ENCODE measurements at regions not wholly inside any gene's neighbourhood (a gene's known extent, or its start where the extent isn't known, plus 50 kb on each side); places are given as distances from the start of the nearest gene placed in this dataset.

GRCh38 chr9:108101410-108101809 lies 611.8 kb upstream of the KLF4 start:
- TF ChIP-seq, protein P1, sequence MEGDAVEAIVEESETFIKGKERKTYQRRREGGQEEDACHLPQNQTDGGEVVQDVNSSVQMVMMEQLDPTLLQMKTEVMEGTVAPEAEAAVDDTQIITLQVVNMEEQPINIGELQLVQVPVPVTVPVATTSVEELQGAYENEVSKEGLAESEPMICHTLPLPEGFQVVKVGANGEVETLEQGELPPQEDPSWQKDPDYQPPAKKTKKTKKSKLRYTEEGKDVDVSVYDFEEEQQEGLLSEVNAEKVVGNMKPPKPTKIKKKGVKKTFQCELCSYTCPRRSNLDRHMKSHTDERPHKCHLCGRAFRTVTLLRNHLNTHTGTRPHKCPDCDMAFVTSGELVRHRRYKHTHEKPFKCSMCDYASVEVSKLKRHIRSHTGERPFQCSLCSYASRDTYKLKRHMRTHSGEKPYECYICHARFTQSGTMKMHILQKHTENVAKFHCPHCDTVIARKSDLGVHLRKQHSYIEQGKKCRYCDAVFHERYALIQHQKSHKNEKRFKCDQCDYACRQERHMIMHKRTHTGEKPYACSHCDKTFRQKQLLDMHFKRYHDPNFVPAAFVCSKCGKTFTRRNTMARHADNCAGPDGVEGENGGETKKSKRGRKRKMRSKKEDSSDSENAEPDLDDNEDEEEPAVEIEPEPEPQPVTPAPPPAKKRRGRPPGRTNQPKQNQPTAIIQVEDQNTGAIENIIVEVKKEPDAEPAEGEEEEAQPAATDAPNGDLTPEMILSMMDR (conservative IDR thresholded peaks at IDR 0.05; ENCODE audit: low read depth, low read length) = no peak
- TF ChIP-seq FOS (IDR thresholded peaks at IDR 0.05; ENCODE audit: low read depth, low read length) = no peak
- TF ChIP-seq SMC3 (IDR thresholded peaks at IDR 0.05; ENCODE audit: low read depth, low read length) = no peak
